H1 (cell line): ENCODE measurements at regions not wholly inside any gene's neighbourhood (a gene's known extent, or its start where the extent isn't known, plus 50 kb on each side); places are given as distances from the start of the nearest gene placed in this dataset.

ENCODE experiments used
- EGR1 ChIP-seq: IDR thresholded peaks from 2 replicates; pipeline ENCODE4 v1.6.1; 2011; ENCODE audit warnings: low read depth, low read length, borderline replicate concordance
- HDAC6 ChIP-seq: IDR thresholded peaks from one replicate; pipeline ENCODE4 v1.7.1; 2012; ENCODE audit warnings: low read depth, mild to moderate bottlenecking, inconsistent platforms, low read length, moderate library complexity
- JUN ChIP-seq: IDR thresholded peaks from 2 replicates; pipeline ENCODE4 v1.6.1; 2011; ENCODE audit warnings: low read depth, mild to moderate bottlenecking, improper control_type of control experiment, low read length
- RFX5 ChIP-seq: IDR thresholded peaks from 2 replicates; pipeline ENCODE4 v1.6.1; 2011; ENCODE audit warnings: low read depth, low read length, improper control_type of control experiment, borderline replicate concordance
- SRF ChIP-seq: IDR thresholded peaks from 2 replicates; pipeline ENCODE4 v1.6.1; 2011; ENCODE audit warnings: mild to moderate bottlenecking, low read depth, low read length, moderate library complexity
- TAF7 ChIP-seq: optimal IDR thresholded peaks from 2 replicates; pipeline ENCODE3; 2011; ENCODE audit warnings: low read depth, mild to moderate bottlenecking, inconsistent platforms, low read length, moderate library complexity, borderline replicate concordance
- TF ChIP-seq, protein P1 (sequence below): fragments of 300-600 bp; sonication (generic); IDR thresholded peaks from 2 replicates; pipeline ENCODE4 v1.7.1; 2012; ENCODE audit warnings: low read length, moderate library complexity, mild to moderate bottlenecking, inconsistent platforms; ENCODE audit not compliant: insufficient replicate concordance

DNA sequence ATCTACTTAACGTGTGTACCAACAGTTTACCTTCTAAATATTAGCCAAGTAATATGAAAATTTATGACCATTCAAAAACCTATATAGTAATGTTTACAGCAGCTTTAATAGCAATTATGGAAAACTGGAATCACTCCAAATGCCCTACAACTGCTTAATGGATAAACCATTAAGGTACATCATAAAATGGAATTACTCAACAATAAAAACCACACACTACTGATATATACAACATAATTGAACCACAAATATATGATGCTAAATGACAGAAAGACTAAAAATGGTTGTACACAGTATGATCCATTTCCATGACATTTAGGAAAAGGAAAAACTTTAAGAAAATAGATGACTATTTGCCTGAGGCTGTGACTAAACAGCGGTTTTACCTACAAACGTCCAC is 467.1 kb upstream of the EPHA6 start (continued):
- TF ChIP-seq, protein P1, sequence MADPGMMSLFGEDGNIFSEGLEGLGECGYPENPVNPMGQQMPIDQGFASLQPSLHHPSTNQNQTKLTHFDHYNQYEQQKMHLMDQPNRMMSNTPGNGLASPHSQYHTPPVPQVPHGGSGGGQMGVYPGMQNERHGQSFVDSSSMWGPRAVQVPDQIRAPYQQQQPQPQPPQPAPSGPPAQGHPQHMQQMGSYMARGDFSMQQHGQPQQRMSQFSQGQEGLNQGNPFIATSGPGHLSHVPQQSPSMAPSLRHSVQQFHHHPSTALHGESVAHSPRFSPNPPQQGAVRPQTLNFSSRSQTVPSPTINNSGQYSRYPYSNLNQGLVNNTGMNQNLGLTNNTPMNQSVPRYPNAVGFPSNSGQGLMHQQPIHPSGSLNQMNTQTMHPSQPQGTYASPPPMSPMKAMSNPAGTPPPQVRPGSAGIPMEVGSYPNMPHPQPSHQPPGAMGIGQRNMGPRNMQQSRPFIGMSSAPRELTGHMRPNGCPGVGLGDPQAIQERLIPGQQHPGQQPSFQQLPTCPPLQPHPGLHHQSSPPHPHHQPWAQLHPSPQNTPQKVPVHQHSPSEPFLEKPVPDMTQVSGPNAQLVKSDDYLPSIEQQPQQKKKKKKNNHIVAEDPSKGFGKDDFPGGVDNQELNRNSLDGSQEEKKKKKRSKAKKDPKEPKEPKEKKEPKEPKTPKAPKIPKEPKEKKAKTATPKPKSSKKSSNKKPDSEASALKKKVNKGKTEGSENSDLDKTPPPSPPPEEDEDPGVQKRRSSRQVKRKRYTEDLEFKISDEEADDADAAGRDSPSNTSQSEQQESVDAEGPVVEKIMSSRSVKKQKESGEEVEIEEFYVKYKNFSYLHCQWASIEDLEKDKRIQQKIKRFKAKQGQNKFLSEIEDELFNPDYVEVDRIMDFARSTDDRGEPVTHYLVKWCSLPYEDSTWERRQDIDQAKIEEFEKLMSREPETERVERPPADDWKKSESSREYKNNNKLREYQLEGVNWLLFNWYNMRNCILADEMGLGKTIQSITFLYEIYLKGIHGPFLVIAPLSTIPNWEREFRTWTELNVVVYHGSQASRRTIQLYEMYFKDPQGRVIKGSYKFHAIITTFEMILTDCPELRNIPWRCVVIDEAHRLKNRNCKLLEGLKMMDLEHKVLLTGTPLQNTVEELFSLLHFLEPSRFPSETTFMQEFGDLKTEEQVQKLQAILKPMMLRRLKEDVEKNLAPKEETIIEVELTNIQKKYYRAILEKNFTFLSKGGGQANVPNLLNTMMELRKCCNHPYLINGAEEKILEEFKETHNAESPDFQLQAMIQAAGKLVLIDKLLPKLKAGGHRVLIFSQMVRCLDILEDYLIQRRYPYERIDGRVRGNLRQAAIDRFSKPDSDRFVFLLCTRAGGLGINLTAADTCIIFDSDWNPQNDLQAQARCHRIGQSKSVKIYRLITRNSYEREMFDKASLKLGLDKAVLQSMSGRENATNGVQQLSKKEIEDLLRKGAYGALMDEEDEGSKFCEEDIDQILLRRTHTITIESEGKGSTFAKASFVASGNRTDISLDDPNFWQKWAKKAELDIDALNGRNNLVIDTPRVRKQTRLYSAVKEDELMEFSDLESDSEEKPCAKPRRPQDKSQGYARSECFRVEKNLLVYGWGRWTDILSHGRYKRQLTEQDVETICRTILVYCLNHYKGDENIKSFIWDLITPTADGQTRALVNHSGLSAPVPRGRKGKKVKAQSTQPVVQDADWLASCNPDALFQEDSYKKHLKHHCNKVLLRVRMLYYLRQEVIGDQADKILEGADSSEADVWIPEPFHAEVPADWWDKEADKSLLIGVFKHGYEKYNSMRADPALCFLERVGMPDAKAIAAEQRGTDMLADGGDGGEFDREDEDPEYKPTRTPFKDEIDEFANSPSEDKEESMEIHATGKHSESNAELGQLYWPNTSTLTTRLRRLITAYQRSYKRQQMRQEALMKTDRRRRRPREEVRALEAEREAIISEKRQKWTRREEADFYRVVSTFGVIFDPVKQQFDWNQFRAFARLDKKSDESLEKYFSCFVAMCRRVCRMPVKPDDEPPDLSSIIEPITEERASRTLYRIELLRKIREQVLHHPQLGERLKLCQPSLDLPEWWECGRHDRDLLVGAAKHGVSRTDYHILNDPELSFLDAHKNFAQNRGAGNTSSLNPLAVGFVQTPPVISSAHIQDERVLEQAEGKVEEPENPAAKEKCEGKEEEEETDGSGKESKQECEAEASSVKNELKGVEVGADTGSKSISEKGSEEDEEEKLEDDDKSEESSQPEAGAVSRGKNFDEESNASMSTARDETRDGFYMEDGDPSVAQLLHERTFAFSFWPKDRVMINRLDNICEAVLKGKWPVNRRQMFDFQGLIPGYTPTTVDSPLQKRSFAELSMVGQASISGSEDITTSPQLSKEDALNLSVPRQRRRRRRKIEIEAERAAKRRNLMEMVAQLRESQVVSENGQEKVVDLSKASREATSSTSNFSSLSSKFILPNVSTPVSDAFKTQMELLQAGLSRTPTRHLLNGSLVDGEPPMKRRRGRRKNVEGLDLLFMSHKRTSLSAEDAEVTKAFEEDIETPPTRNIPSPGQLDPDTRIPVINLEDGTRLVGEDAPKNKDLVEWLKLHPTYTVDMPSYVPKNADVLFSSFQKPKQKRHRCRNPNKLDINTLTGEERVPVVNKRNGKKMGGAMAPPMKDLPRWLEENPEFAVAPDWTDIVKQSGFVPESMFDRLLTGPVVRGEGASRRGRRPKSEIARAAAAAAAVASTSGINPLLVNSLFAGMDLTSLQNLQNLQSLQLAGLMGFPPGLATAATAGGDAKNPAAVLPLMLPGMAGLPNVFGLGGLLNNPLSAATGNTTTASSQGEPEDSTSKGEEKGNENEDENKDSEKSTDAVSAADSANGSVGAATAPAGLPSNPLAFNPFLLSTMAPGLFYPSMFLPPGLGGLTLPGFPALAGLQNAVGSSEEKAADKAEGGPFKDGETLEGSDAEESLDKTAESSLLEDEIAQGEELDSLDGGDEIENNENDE: no peak
- TF ChIP-seq HDAC6: no peak
- no peak for TF ChIP-seq JUN
- no peak for TF ChIP-seq TAF7
- TF ChIP-seq EGR1: no peak
- TF ChIP-seq RFX5: no peak
- TF ChIP-seq SRF: no peak
